IMR-90 (cell line): ENCODE measurements at regions not wholly inside any gene's neighbourhood (a gene's known extent, or its start where the extent isn't known, plus 50 kb on each side); places are given as distances from the start of the nearest gene placed in this dataset.

Experiments used
- BHLHE40 ChIP-seq: fragments of 150-350 bp; IDR thresholded peaks from 2 replicates; pipeline ENCODE4 v1.6.1; 2016; ENCODE audit warnings: mild to moderate bottlenecking, low read depth, low read length
- CTCF ChIP-seq: conservative IDR thresholded peaks from 2 replicates; pipeline ENCODE4 v1.5.1; 2012; ENCODE audit warnings: mild to moderate bottlenecking, low read depth, low read length, improper control_type of control experiment
- POLR2A ChIP-seq: IDR thresholded peaks from 2 replicates; pipeline ENCODE4 v1.6.1; 2012; ENCODE audit warnings: mild to moderate bottlenecking, low read depth, low read length
- RAD21 ChIP-seq: IDR thresholded peaks from 2 replicates; pipeline ENCODE4 v1.6.1; 2012; ENCODE audit warnings: low read length, improper control_type of control experiment
- USF2 ChIP-seq: fragments of 150-350 bp; IDR thresholded peaks from 2 replicates; pipeline ENCODE4 v1.6.1; 2017; ENCODE audit warnings: mild to moderate bottlenecking, antibody characterized with exemption, low read length, low read depth

GRCh38 chr12:89166525-89166934 is 185.8 kb downstream of the DUSP6 start:
- TF ChIP-seq CTCF (no peak), POLR2A (no peak), BHLHE40 (no peak), USF2 (no peak), RAD21 (no peak)
